ENCODE measurements at regions not wholly inside any gene's neighbourhood (a gene's known extent, or its start where the extent isn't known, plus 50 kb on each side); places are given as distances from the start of the nearest gene placed in this dataset.

GRCh38 chr2:76406134-76406855, 695.6 kb upstream of the GCFC2 start:
- TF ChIP-seq CTCF (IDR thresholded peaks at IDR 0.05) (no peak), POLR2A (IDR thresholded peaks at IDR 0.05) (no peak), POLR2AphosphoS5 (IDR thresholded peaks at IDR 0.05) (no peak)
